Muscle of leg (tissue), 3 donors: ENCODE measurements at regions not wholly inside any gene's neighbourhood (a gene's known extent, or its start where the extent isn't known, plus 50 kb on each side); places are given as distances from the start of the nearest gene placed in this dataset.
A peak's percentile ranks its signal among the peaks of the same experiment; 100 is the strongest.

Experiments
- DNase-seq: peaks from one replicate; pipeline ENCODE4 v3.0.0; 2013
- H3K27ac ChIP-seq: one replicate; pipeline ENCODE4 v1.5.1; 2013; ENCODE audit warnings: mild to moderate bottlenecking, low read length, control low read depth
- H3K27me3 ChIP-seq: one replicate; pipeline ENCODE4 v1.6.1; 2013; ENCODE audit warnings: low read length; ENCODE audit not compliant: control insufficient read depth, insufficient read depth
- H3K36me3 ChIP-seq: one replicate; pipeline ENCODE4 v1.6.1; 2013; ENCODE audit warnings: low read length; ENCODE audit not compliant: control insufficient read depth, insufficient read depth
- H3K4me1 ChIP-seq: one replicate; pipeline ENCODE4 v1.6.1; 2013; ENCODE audit warnings: low read length; ENCODE audit not compliant: control insufficient read depth, insufficient read depth
- H3K4me3 ChIP-seq: one replicate; pipeline ENCODE4 v1.5.1; 2013; ENCODE audit warnings: low read length, control low read depth
- H3K9me3 ChIP-seq: replicated peaks from 2 replicates; pipeline ENCODE4 v1.6.1; 2013; ENCODE audit warnings: low read depth, low read length; ENCODE audit not compliant: control insufficient read depth
- WGBS: methylation state at CpG from one replicate; pipeline ENCODE4 v1.1.5; 2013; ENCODE audit warnings: missing lambda C conversion rate; ENCODE audit not compliant: insufficient coverage; 5-methylcytosine and 5-hydroxymethylcytosine counted together

GRCh38 chr1:59078070-59078800, 218.7 kb upstream of the FGGY start:
- Histone ChIP-seq H3K9me3 (no peaks in the 10 kb centered on the region), H3K4me1 (peaks cover 3% of the 10 kb centered on the region), H3K27ac (no peak overlapping the region), H3K36me3 (no peaks in the 10 kb centered on the region), H3K4me3 (no peak overlapping the region), H3K27me3 (peaks cover 3% of the 10 kb centered on the region)
- no peak for DNase-seq
- WGBS = 75% methylated on average over 2 of the region's 4 CpGs

GRCh38 chr1:59078866-59079265, 218.0 kb upstream of the FGGY start:
- no peak for DNase-seq
- H3K9me3 ChIP-seq = no peaks in the 10 kb centered on the region
- no peaks in the 10 kb centered on the region for H3K36me3 ChIP-seq
- WGBS = 100% methylated on average over 1 of the region's 3 CpGs
- peaks cover 3% of the 10 kb centered on the region for H3K27me3 ChIP-seq
- H3K4me3 ChIP-seq = no peak overlapping the region
- H3K4me1 ChIP-seq = peaks cover 3% of the 10 kb centered on the region
- no peak overlapping the region for H3K27ac ChIP-seq

GRCh38 chr1:59079434-59080140, 217.3 kb upstream of the FGGY start:
- Histone ChIP-seq H3K4me1 (peaks cover 5% of the 10 kb centered on the region), H3K36me3 (no peaks in the 10 kb centered on the region), H3K9me3 (no peaks in the 10 kb centered on the region), H3K27me3 (peaks cover 3% of the 10 kb centered on the region), H3K4me3 (no peak overlapping the region), H3K27ac (no peak overlapping the region)
- DNase-seq = peak; percentile 62
- no CpG with 5 or more reads among the region's 3 CpGs for WGBS

- Histone ChIP-seq H3K36me3 (no peaks in the 10 kb centered on the region), H3K4me1 (peaks cover 5% of the 10 kb centered on the region), H3K4me3 (no peak overlapping the region), H3K27me3 (peaks cover 3% of the 10 kb centered on the region), H3K27ac (no peak overlapping the region), H3K9me3 (no peaks in the 10 kb centered on the region)
- no CpG with 5 or more reads among the region's 1 CpG for WGBS
- no peak for DNase-seq
Observed at GRCh38 chr1:59081181-59081580, 215.7 kb upstream of the FGGY start.

GRCh38 chr1:59081795-59082194, 215.1 kb upstream of the FGGY start:
- peaks cover 3% of the 10 kb centered on the region for H3K27me3 ChIP-seq
- no peaks in the 10 kb centered on the region for H3K9me3 ChIP-seq
- no peak for DNase-seq
- no peaks in the 10 kb centered on the region for H3K36me3 ChIP-seq
- H3K4me1 ChIP-seq = peaks cover 5% of the 10 kb centered on the region
- no CpG with 5 or more reads among the region's 5 CpGs for WGBS
- H3K4me3 ChIP-seq = no peak overlapping the region
- no peak overlapping the region for H3K27ac ChIP-seq

- Histone ChIP-seq H3K27ac (peak overlapping the region; percentile 64), H3K4me1 (peaks cover 2% of the 10 kb centered on the region), H3K9me3 (no peaks in the 10 kb centered on the region), H3K27me3 (no peaks in the 10 kb centered on the region), H3K36me3 (no peaks in the 10 kb centered on the region), H3K4me3 (no peak overlapping the region)
- peak; percentile 47 for DNase-seq
- 8% methylated on average over 4 of the region's 9 CpGs for WGBS
Observed at GRCh38 chr1:59083946-59084865, 212.7 kb upstream of the FGGY start.

GRCh38 chr1:59085101-59085500, 211.8 kb upstream of the FGGY start:
- Histone ChIP-seq H3K9me3 (peaks cover 3% of the 10 kb centered on the region), H3K27ac (no peak overlapping the region), H3K36me3 (no peaks in the 10 kb centered on the region), H3K4me1 (peaks cover 2% of the 10 kb centered on the region), H3K27me3 (no peaks in the 10 kb centered on the region), H3K4me3 (no peak overlapping the region)
- DNase-seq = no peak
- no CpG with 5 or more reads among the region's 3 CpGs for WGBS

GRCh38 chr1:59089036-59089798, 207.7 kb upstream of the FGGY start:
- Histone ChIP-seq H3K9me3 (peaks cover 3% of the 10 kb centered on the region), H3K27me3 (no peaks in the 10 kb centered on the region), H3K4me1 (peaks cover 2% of the 10 kb centered on the region), H3K36me3 (no peaks in the 10 kb centered on the region), H3K4me3 (no peak overlapping the region), H3K27ac (no peak overlapping the region)
- 86% methylated on average over 1 of the region's 4 CpGs for WGBS
- DNase-seq = no peak

GRCh38 chr1:59089922-59090457, 206.9 kb upstream of the FGGY start:
- Histone ChIP-seq H3K4me1 (no peaks in the 10 kb centered on the region), H3K36me3 (no peaks in the 10 kb centered on the region), H3K27ac (no peak overlapping the region), H3K4me3 (no peak overlapping the region), H3K9me3 (peaks cover 3% of the 10 kb centered on the region), H3K27me3 (no peaks in the 10 kb centered on the region)
- no peak for DNase-seq
- no CpG with 5 or more reads among the region's 4 CpGs for WGBS
